CD8-positive, alpha-beta memory T cell (primary cell): ENCODE measurements at regions not wholly inside any gene's neighbourhood (a gene's known extent, or its start where the extent isn't known, plus 50 kb on each side); places are given as distances from the start of the nearest gene placed in this dataset.

Experiments used
- CTCF ChIA-PET: fragments of 350-600 bp; sonication (Branson Sonifier 250); formaldehyde crosslinking; loops from one replicate; lab custom pipeline; 2021; ENCODE audit warnings: antibody characterized with exemption; lab: Charles Lee
- POLR2A ChIA-PET: fragments of 350-600 bp; sonication (Branson Sonifier 250); formaldehyde crosslinking; loops from one replicate; lab custom pipeline; 2021; ENCODE audit warnings: antibody characterized with exemption; lab: Charles Lee
- DNase-seq, 5 donors: peaks; one replicate each; pipeline versions ENCODE4 v3.0.0 to v3.0.0-alpha.2; 2020 to 2022; ENCODE audit warnings: mixed read lengths in 1 of 5
- H3K27ac ChIP-seq: one replicate; pipeline ENCODE4 v1.7.0; 2013; ENCODE audit warnings: low read depth, mild to moderate bottlenecking, low read length, moderate library complexity
- H3K27me3 ChIP-seq: 2 replicates; pipeline ENCODE4 v1.7.0; 2013; ENCODE audit warnings: low read length, mild to moderate bottlenecking; ENCODE audit not compliant: insufficient read depth, poor library complexity, severe bottlenecking
- H3K36me3 ChIP-seq: 2 replicates; pipeline ENCODE4 v1.7.0; 2013; ENCODE audit warnings: mild to moderate bottlenecking, low read length, moderate library complexity; ENCODE audit not compliant: insufficient read depth
- H3K4me1 ChIP-seq: 2 replicates; pipeline ENCODE4 v1.7.0; 2013; ENCODE audit warnings: mild to moderate bottlenecking, low read length, moderate library complexity; ENCODE audit not compliant: insufficient read depth
- H3K4me3 ChIP-seq: 2 replicates; pipeline ENCODE4 v1.7.0; 2013; ENCODE audit warnings: mild to moderate bottlenecking, low read length
- H3K9me3 ChIP-seq: 2 replicates; pipeline ENCODE4 v1.7.0; 2013; ENCODE audit warnings: mild to moderate bottlenecking, low read length
- H3K27ac Mint-ChIP-seq, 8 donors: one replicate each; pipeline ENCODE4 v1.8.0; 2020 to 2021; ENCODE audit warnings: mixed read lengths in 8 of 8, mild to moderate bottlenecking in 6 of 8, inconsistent platforms in 3 of 8, moderate library complexity in 3 of 8
- H3K27me3 Mint-ChIP-seq, 2 donors: one replicate each; pipeline ENCODE4 v1.8.0; 2020 to 2021; ENCODE audit warnings: mixed read lengths in 2 of 2, mild to moderate bottlenecking in 1 of 2, moderate library complexity in 1 of 2
- H3K36me3 Mint-ChIP-seq, 3 donors: one replicate each; pipeline ENCODE4 v1.8.0; 2020 to 2021; ENCODE audit warnings: mixed read lengths in 3 of 3, inconsistent platforms in 1 of 3, mild to moderate bottlenecking in 1 of 3
- H3K4me1 Mint-ChIP-seq, 3 donors: one replicate each; pipeline ENCODE4 v1.8.0; 2020 to 2021; ENCODE audit warnings: mixed read lengths in 3 of 3, inconsistent platforms in 1 of 3, mild to moderate bottlenecking in 1 of 3
- H3K4me3 Mint-ChIP-seq, 7 donors: one replicate each; pipeline ENCODE4 v1.8.0; 2020 to 2021; ENCODE audit warnings: mixed read lengths in 7 of 7, mild to moderate bottlenecking in 6 of 7, moderate library complexity in 4 of 7, inconsistent platforms in 2 of 7
- H3K9me3 Mint-ChIP-seq, 5 donors: one replicate each; pipeline ENCODE4 v1.8.0; 2020 to 2022; ENCODE audit warnings: mixed read lengths in 5 of 5, mild to moderate bottlenecking in 3 of 5, moderate library complexity in 2 of 5, inconsistent platforms in 1 of 5

DNA sequence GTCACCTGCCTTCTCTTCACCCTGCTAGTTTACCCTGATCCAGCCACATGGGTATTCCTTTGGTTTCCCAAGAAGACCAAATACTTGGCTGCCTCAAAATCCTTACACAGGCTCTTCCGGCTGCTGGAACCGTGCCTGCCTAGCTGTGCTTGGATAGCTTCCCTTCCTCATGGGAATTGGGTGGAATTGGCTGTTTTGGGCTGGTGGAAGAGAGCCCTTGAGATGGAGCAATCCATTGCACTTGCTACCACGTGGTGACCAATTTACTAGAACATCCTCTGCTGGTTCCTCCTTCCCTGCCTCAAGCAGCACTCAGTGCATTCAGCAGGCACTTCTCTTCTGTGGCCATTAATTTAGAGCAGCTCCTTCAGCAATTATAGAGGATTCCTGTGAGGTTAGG, 119.3 kb upstream of the AP1S2 start:
- Histone ChIP-seq H3K27ac (no peak overlapping the region), H3K27me3 (no peaks in the 10 kb centered on the region), H3K36me3 (no peaks in the 10 kb centered on the region), H3K4me1 (no peaks in the 10 kb centered on the region), H3K9me3 (no peaks in the 10 kb centered on the region), H3K4me3 (no peak overlapping the region)
- Mint-ChIP-seq H3K4me3 (no peak overlapping the region), H3K27me3 (peaks cover 0 to 6% of the 10 kb centered on the region in 2 donors), H3K36me3 (peaks cover 0 to 1% (median 0%) of the 10 kb centered on the region in 3 donors), H3K27ac (peak overlapping the region in 1 of 8 donors; percentile 85), H3K9me3 (no peaks in the 10 kb centered on the region), H3K4me1 (no peaks in the 10 kb centered on the region)
- ChIA-PET CTCF (no interaction called here), POLR2A (no interaction called here)
- no peak for DNase-seq

- Mint-ChIP-seq H3K36me3 (peaks cover 0 to 1% (median 0%) of the 10 kb centered on the region in 3 donors), H3K9me3 (no peaks in the 10 kb centered on the region), H3K4me3 (no peak overlapping the region), H3K27me3 (peaks cover 0 to 6% of the 10 kb centered on the region in 2 donors), H3K27ac (no peak overlapping the region), H3K4me1 (no peaks in the 10 kb centered on the region)
- ChIA-PET CTCF (no interaction called here), POLR2A (no interaction called here)
- Histone ChIP-seq H3K9me3 (no peaks in the 10 kb centered on the region), H3K27me3 (no peaks in the 10 kb centered on the region), H3K4me3 (no peak overlapping the region), H3K36me3 (no peaks in the 10 kb centered on the region), H3K27ac (no peak overlapping the region), H3K4me1 (no peaks in the 10 kb centered on the region)
- DNase-seq = peak in 4 of 5 donors; percentile 0 to 42 (median 5)
Observed at GRCh38 chrX:15973299-15973698, 118.7 kb upstream of the AP1S2 start.

- ChIA-PET POLR2A (no interaction called here), CTCF (no interaction called here)
- Mint-ChIP-seq H3K27me3 (peaks cover 0 to 2% of the 10 kb centered on the region in 2 donors), H3K9me3 (no peaks in the 10 kb centered on the region), H3K4me3 (no peak overlapping the region), H3K36me3 (peaks cover 0 to 1% (median 0%) of the 10 kb centered on the region in 3 donors), H3K4me1 (no peaks in the 10 kb centered on the region), H3K27ac (no peak overlapping the region)
- no peaks in the 10 kb centered on the region for H3K27me3 ChIP-seq
- no peak overlapping the region for H3K4me3 ChIP-seq
- H3K36me3 ChIP-seq = no peaks in the 10 kb centered on the region
- H3K9me3 ChIP-seq = no peaks in the 10 kb centered on the region
- DNase-seq = no peak
- no peak overlapping the region for H3K27ac ChIP-seq
- no peaks in the 10 kb centered on the region for H3K4me1 ChIP-seq
Observed at GRCh38 chrX:15971696-15972095, 117.1 kb upstream of the AP1S2 start.

- H3K27ac Mint-ChIP-seq = no peak overlapping the region
- no peaks in the 10 kb centered on the region for H3K4me1 Mint-ChIP-seq
- peaks cover 12% of the 10 kb centered on the region in 2 donors for H3K27me3 Mint-ChIP-seq
- H3K4me3 Mint-ChIP-seq = no peak overlapping the region
- Histone ChIP-seq H3K9me3 (no peaks in the 10 kb centered on the region), H3K4me1 (no peaks in the 10 kb centered on the region), H3K27me3 (no peaks in the 10 kb centered on the region), H3K36me3 (no peaks in the 10 kb centered on the region), H3K27ac (no peak overlapping the region), H3K4me3 (no peak overlapping the region)
- POLR2A ChIA-PET = no interaction called here
- DNase-seq = no peak
- peaks cover 0 to 2% (median 0%) of the 10 kb centered on the region in 5 donors for H3K9me3 Mint-ChIP-seq
- CTCF ChIA-PET = no interaction called here
- H3K36me3 Mint-ChIP-seq = no peaks in the 10 kb centered on the region
Observed at GRCh38 chrX:15963858-15964257, 109.2 kb upstream of the AP1S2 start.

DNA sequence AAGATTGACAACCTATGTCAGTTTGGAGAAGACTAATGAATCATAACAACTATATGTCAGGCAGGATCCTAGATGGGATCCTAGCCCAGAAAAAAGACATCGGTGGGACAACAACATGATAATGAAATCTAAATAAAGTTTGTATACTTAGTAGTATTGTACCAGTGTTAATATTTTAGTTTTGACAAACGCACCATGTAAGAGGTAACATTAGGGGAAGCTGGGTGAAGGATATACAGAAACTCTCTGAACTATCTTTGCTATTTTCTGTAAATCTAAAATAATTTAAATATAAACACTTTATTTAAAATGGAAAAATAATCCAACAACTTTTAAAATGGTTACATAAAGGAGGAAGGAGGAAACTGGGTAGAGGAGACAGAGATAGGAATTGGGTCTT, 105.6 kb upstream of the AP1S2 start:
- Mint-ChIP-seq H3K27me3 (peaks cover 8 to 10% of the 10 kb centered on the region in 2 donors), H3K27ac (no peak overlapping the region), H3K36me3 (no peaks in the 10 kb centered on the region), H3K4me1 (no peaks in the 10 kb centered on the region), H3K9me3 (peaks cover 0 to 2% (median 0%) of the 10 kb centered on the region in 5 donors), H3K4me3 (no peak overlapping the region)
- Histone ChIP-seq H3K4me3 (no peak overlapping the region), H3K9me3 (no peaks in the 10 kb centered on the region), H3K27ac (no peak overlapping the region), H3K36me3 (no peaks in the 10 kb centered on the region), H3K4me1 (no peaks in the 10 kb centered on the region), H3K27me3 (no peaks in the 10 kb centered on the region)
- no peak for DNase-seq
- POLR2A ChIA-PET = no interaction called here
- CTCF ChIA-PET = no interaction called here

GRCh38 chrX:15956681-15957080, 102.1 kb upstream of the AP1S2 start:
- ChIA-PET CTCF (no interaction called here), POLR2A (no interaction called here)
- H3K9me3 ChIP-seq = no peaks in the 10 kb centered on the region
- DNase-seq = no peak
- H3K36me3 Mint-ChIP-seq = no peaks in the 10 kb centered on the region
- H3K9me3 Mint-ChIP-seq = peaks cover 0 to 2% (median 0%) of the 10 kb centered on the region in 5 donors
- no peaks in the 10 kb centered on the region for H3K27me3 ChIP-seq
- no peaks in the 10 kb centered on the region for H3K4me1 Mint-ChIP-seq
- no peak overlapping the region for H3K4me3 Mint-ChIP-seq
- H3K36me3 ChIP-seq = no peaks in the 10 kb centered on the region
- H3K4me1 ChIP-seq = no peaks in the 10 kb centered on the region
- H3K4me3 ChIP-seq = no peak overlapping the region
- no peak overlapping the region for H3K27ac ChIP-seq
- H3K27ac Mint-ChIP-seq = no peak overlapping the region
- peaks cover 0 to 8% of the 10 kb centered on the region in 2 donors for H3K27me3 Mint-ChIP-seq

GRCh38 chrX:15953801-15954200, 99.2 kb upstream of the AP1S2 start:
- Histone ChIP-seq H3K9me3 (no peaks in the 10 kb centered on the region), H3K36me3 (no peaks in the 10 kb centered on the region), H3K27ac (no peak overlapping the region), H3K4me3 (no peak overlapping the region), H3K4me1 (no peaks in the 10 kb centered on the region), H3K27me3 (no peaks in the 10 kb centered on the region)
- Mint-ChIP-seq H3K9me3 (no peaks in the 10 kb centered on the region), H3K27ac (no peak overlapping the region), H3K36me3 (no peaks in the 10 kb centered on the region), H3K27me3 (peaks cover 0 to 7% of the 10 kb centered on the region in 2 donors), H3K4me3 (no peak overlapping the region), H3K4me1 (no peaks in the 10 kb centered on the region)
- no peak for DNase-seq
- ChIA-PET POLR2A (no interaction called here), CTCF (no interaction called here)

- CTCF ChIA-PET = no interaction called here
- H3K4me1 Mint-ChIP-seq = no peaks in the 10 kb centered on the region
- DNase-seq = no peak
- Histone ChIP-seq H3K9me3 (no peaks in the 10 kb centered on the region), H3K27ac (no peak overlapping the region), H3K4me1 (no peaks in the 10 kb centered on the region), H3K36me3 (no peaks in the 10 kb centered on the region), H3K27me3 (no peaks in the 10 kb centered on the region), H3K4me3 (no peak overlapping the region)
- no peak overlapping the region for H3K4me3 Mint-ChIP-seq
- no peak overlapping the region for H3K27ac Mint-ChIP-seq
- no peaks in the 10 kb centered on the region for H3K36me3 Mint-ChIP-seq
- no peaks in the 10 kb centered on the region for H3K9me3 Mint-ChIP-seq
- POLR2A ChIA-PET = no interaction called here
- H3K27me3 Mint-ChIP-seq = peaks cover 2 to 11% of the 10 kb centered on the region in 2 donors
Observed at GRCh38 chrX:15952212-15952611, 97.6 kb upstream of the AP1S2 start.

GRCh38 chrX:15948318-15948660, 93.7 kb upstream of the AP1S2 start:
- no peaks in the 10 kb centered on the region for H3K9me3 Mint-ChIP-seq
- H3K27ac Mint-ChIP-seq = no peak overlapping the region
- Histone ChIP-seq H3K4me3 (no peak overlapping the region), H3K27me3 (no peaks in the 10 kb centered on the region), H3K4me1 (no peaks in the 10 kb centered on the region), H3K27ac (no peak overlapping the region), H3K9me3 (no peaks in the 10 kb centered on the region), H3K36me3 (no peaks in the 10 kb centered on the region)
- no peaks in the 10 kb centered on the region for H3K36me3 Mint-ChIP-seq
- no peaks in the 10 kb centered on the region for H3K4me1 Mint-ChIP-seq
- ChIA-PET CTCF (no interaction called here), POLR2A (no interaction called here)
- DNase-seq = no peak
- H3K4me3 Mint-ChIP-seq = no peak overlapping the region
- H3K27me3 Mint-ChIP-seq = peaks cover 8 to 15% of the 10 kb centered on the region in 2 donors
